HL-60 (cell line): ENCODE measurements at regions not wholly inside any gene's neighbourhood (a gene's known extent, or its start where the extent isn't known, plus 50 kb on each side); places are given as distances from the start of the nearest gene placed in this dataset.

Experiments used
- GABPA ChIP-seq: IDR thresholded peaks from 2 replicates; pipeline ENCODE4 v1.6.1; 2012; ENCODE audit warnings: low read depth
- POLR2AphosphoS5 ChIP-seq: IDR thresholded peaks from 2 replicates; pipeline ENCODE4 v1.6.1; 2012; ENCODE audit warnings: low read depth
- TF ChIP-seq, protein P1 (sequence below): IDR thresholded peaks from 2 replicates; pipeline ENCODE4 v1.6.1; 2012; ENCODE audit warnings: low read depth; ENCODE audit not compliant: insufficient replicate concordance
- TF ChIP-seq, protein P2 (sequence below): IDR thresholded peaks from one replicate; pipeline ENCODE4 v1.5.1; 2011; ENCODE audit warnings: low read length, control low read depth, inconsistent platforms; ENCODE audit not compliant: insufficient read depth

DNA sequence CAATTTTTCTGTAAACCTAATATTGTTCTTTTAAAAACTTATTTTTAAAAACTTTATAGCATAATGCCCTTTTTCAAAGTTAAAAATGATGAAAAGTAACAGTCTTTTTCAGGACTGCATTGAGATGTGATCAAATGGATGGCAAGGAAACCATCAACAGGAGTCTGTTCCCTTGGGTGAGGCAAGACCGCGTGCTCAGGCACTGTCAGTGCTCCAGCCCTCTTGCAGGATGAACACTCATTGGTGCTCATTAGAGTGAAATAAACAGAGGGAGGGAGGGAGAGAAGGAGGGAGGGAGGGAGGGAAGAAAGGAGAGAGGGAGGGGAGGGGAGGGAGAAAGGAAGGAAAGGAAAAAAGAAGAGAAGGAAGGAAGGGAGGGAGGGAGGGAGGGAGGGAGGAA is 145.7 kb upstream of the CHST15 start:
- TF ChIP-seq, protein P1, sequence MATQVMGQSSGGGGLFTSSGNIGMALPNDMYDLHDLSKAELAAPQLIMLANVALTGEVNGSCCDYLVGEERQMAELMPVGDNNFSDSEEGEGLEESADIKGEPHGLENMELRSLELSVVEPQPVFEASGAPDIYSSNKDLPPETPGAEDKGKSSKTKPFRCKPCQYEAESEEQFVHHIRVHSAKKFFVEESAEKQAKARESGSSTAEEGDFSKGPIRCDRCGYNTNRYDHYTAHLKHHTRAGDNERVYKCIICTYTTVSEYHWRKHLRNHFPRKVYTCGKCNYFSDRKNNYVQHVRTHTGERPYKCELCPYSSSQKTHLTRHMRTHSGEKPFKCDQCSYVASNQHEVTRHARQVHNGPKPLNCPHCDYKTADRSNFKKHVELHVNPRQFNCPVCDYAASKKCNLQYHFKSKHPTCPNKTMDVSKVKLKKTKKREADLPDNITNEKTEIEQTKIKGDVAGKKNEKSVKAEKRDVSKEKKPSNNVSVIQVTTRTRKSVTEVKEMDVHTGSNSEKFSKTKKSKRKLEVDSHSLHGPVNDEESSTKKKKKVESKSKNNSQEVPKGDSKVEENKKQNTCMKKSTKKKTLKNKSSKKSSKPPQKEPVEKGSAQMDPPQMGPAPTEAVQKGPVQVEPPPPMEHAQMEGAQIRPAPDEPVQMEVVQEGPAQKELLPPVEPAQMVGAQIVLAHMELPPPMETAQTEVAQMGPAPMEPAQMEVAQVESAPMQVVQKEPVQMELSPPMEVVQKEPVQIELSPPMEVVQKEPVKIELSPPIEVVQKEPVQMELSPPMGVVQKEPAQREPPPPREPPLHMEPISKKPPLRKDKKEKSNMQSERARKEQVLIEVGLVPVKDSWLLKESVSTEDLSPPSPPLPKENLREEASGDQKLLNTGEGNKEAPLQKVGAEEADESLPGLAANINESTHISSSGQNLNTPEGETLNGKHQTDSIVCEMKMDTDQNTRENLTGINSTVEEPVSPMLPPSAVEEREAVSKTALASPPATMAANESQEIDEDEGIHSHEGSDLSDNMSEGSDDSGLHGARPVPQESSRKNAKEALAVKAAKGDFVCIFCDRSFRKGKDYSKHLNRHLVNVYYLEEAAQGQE: no peak
- TF ChIP-seq GABPA (no peak), POLR2AphosphoS5 (no peak)
- TF ChIP-seq, protein P2, sequence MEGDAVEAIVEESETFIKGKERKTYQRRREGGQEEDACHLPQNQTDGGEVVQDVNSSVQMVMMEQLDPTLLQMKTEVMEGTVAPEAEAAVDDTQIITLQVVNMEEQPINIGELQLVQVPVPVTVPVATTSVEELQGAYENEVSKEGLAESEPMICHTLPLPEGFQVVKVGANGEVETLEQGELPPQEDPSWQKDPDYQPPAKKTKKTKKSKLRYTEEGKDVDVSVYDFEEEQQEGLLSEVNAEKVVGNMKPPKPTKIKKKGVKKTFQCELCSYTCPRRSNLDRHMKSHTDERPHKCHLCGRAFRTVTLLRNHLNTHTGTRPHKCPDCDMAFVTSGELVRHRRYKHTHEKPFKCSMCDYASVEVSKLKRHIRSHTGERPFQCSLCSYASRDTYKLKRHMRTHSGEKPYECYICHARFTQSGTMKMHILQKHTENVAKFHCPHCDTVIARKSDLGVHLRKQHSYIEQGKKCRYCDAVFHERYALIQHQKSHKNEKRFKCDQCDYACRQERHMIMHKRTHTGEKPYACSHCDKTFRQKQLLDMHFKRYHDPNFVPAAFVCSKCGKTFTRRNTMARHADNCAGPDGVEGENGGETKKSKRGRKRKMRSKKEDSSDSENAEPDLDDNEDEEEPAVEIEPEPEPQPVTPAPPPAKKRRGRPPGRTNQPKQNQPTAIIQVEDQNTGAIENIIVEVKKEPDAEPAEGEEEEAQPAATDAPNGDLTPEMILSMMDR: no peak
